ENCODE measurements at regions not wholly inside any gene's neighbourhood (a gene's known extent, or its start where the extent isn't known, plus 50 kb on each side); places are given as distances from the start of the nearest gene placed in this dataset.
"Not testable (repeated sequence)": the region's sequence is repeated elsewhere in the genome, so short reads cannot be mapped to it uniquely, and the experiment has no call there.

DNA sequence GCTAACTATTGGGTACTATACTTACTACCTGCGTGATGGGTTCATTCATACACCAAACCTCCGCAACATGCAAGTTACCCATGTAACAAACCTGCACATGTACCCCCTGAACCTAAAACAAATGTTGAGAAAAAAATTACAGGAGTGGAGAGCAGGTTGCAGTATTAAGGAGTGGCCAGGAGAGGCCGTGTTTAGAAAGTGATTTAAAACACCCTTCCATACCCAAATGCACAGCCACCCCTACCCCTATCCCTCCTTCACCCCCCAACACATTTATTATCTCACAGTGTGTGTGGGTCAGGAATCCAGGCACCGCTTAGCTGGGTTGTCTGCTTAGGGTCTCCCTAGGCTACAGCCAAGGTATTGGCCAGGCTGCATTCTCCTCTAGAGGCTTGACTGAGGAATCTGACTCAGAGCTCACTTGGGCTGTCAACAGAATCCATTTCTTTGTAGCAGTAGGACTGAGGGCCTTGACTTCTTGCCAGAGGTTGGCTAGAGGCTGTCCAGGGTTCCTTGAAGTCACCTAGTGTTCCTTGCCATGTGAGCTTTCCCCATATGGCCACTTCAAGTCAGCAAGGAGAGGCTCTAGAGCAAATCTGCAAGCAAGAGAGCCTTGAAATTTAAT, 115.3 kb upstream of the NBPF8 start:
- H3K4me1 ChIP-seq (ENCODE audit: insufficient read depth); H3K27me3 ChIP-seq; H3K36me3 ChIP-seq; intact Hi-C loops (cut with DNase I); DNase-seq; H3K9me3 ChIP-seq; H3K4me3 ChIP-seq; H3K27ac ChIP-seq: not testable (repeated sequence)
- 69 to 80% (median 80%) methylated on average over 1 to 2 of the region's 4 CpGs for WGBS, 3 donors

DNA sequence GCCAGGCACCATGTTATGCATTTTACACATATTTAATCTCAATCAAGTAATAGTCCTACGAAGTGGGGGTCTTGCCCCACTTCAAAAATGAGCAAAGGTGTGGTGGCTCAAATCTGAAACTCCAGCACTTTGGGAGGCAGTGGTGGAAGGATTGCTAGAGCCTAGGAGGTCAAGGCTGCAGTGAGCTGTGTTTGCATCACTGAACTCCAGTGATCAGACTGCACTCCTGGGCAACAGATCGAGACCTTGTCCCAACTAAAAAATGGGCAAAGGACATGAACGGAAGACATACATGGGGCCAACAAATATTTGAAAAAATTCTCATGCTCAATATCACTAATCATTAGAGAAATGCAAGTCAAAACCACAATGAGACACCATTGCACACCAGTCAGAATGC, 116.3 kb upstream of the NBPF8 start:
- H3K4me3 ChIP-seq; H3K36me3 ChIP-seq; H3K27ac ChIP-seq; H3K9me3 ChIP-seq; DNase-seq; H3K4me1 ChIP-seq (ENCODE audit: insufficient read depth); intact Hi-C loops (cut with DNase I); H3K27me3 ChIP-seq: not testable (repeated sequence)
- no CpG with 5 or more reads among the region's 3 CpGs for WGBS, 3 donors

DNA sequence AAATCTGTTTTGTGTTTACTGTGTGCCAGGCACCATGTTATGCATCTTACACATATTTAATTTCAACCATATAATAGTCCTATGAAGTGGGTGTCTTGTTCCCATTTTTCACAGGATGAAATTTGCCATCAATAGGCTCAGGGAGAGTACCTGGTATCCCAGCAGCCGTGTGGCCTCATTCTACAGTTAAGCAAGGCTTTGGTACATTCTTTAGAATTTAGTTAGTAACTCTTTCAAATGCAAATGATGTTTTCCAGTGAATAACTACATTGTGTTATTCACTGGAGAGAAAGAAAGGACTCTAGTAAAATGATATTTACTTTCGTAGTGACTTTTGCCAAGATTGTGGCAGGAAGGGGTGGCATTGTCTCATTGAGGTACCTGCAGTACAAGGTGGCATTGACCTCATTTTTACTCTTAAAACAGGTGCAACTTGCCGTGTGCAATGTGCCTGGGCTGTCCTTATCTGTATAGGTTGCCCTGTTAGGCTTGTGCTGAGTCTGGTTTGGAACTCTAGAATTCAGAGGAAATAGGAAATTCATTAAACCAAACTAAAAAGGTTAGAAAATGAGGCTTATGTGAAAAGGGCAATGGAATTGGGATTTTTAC, 117.4 kb upstream of the NBPF8 start:
- intact Hi-C loops (cut with DNase I); H3K27ac ChIP-seq; H3K36me3 ChIP-seq; H3K4me1 ChIP-seq (ENCODE audit: insufficient read depth); H3K9me3 ChIP-seq; DNase-seq; H3K4me3 ChIP-seq; H3K27me3 ChIP-seq: not testable (repeated sequence)
- WGBS, 3 donors: no CpG with 5 or more reads among the region's 3 CpGs

DNA sequence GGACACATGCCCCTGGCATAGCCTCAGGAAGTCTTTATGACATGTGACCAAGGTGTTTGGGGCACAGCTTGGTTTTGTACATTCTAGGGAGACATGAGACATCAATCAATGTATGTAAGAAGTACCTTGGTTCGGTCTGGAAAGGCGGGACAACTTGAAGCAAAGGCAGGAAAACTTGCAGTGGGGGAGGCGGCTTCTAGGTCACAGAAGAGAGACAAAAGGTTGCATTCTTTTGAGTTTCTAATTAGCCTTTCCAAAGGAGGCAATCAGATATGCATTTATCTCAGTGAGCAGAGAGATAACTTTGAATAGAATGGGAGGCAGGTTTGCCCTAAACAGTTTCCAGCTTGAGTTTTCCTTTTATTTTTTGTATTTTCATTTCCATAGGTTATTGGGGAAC, 113.8 kb upstream of the SEC22B start:
- H3K9me3 ChIP-seq; H3K4me1 ChIP-seq (ENCODE audit: insufficient read depth); H3K27ac ChIP-seq; H3K27me3 ChIP-seq; H3K4me3 ChIP-seq; DNase-seq; H3K36me3 ChIP-seq; intact Hi-C loops (cut with DNase I): not testable (repeated sequence)
- no CpG with 5 or more reads among the region's 3 CpGs for WGBS, 3 donors

DNA sequence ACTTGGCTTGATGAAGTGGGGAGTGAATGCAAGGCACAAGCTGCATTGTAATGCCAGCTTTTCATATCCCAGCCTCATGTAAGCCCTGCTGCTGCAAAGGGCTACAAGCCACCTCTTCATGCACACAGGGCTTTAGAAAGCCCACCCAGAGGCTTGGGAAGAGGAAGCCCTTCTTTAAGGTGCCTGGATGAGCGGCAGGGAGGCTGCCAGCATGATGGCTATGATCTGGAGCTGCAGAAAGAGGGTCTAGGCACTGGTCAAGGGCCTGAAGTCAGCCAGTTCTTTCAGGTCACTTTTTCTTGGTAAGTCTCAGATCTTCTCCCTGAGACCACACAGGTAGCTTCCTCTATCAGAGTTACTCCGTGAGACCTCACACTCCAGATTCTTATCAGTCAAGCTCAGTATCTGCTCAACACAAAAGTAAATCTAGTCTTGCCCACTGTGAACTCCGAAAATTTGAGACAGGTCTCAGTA, 113.3 kb upstream of the SEC22B start:
- H3K9me3 ChIP-seq; H3K27ac ChIP-seq; H3K4me1 ChIP-seq (ENCODE audit: insufficient read depth); DNase-seq; intact Hi-C loops (cut with DNase I); H3K36me3 ChIP-seq; H3K27me3 ChIP-seq; H3K4me3 ChIP-seq: not testable (repeated sequence)
- WGBS, 3 donors: no CpG with 5 or more reads among the region's 3 CpGs

DNA sequence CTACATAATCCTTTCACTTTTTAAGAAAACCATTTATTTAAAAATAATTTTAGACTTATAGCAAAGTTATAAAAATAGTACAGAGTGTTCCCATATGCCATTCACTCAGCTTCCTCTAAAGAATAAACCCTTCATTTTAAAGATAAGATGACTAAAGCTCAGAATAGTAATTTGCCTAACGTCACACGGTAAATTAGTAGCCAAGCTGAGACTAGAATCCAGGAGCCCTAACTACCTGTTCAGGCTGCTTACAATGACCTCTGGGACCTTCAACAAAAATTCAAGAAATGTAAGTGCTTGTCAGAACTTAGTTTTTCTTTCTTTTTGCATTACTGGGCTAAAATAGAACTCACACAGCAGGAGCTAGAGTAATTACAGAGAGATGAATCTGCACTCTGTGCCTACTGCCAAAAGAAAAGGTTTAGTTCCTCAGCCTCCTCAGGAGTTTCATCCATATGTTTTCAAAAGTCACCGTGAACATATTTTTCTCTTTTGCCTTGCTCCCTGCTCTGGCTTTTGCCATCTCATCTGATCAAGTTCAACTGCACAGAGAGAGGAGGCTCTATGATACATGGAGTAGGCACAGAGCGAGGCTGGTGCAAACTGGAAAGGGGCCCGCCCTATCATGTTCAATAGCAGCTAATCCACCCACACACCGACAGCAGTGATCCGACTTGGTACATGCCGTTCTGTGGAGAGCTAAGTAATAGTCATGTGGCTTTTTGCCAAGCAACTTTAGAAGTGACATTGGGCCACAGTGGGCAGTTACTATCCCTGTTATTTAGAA, 112.7 kb upstream of the SEC22B start:
- H3K27me3 ChIP-seq; DNase-seq; H3K36me3 ChIP-seq; H3K4me3 ChIP-seq; H3K4me1 ChIP-seq (ENCODE audit: insufficient read depth); H3K9me3 ChIP-seq; intact Hi-C loops (cut with DNase I); H3K27ac ChIP-seq: not testable (repeated sequence)
- no CpG with 5 or more reads among the region's 8 CpGs for WGBS, 3 donors

DNA sequence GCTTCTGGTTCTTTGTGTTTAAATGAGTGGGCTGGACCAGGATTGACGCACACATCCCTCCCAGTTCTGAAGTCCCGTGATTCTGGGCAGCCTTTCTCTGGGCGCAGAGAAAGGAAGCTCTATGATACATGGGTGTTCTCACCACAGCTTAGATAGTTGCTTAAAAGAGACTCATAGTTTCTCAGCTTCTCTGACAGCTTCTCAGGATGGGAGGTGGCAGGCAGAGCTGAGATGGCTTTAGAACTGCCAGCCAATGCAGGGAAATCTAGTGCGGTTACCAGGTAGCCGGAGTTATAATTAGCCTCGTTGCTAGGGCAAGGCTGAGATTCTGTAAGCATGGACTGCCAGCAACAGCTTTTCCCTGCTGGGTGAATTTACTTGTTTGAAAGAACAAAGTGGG, 111.8 kb upstream of the SEC22B start:
- DNase-seq; H3K9me3 ChIP-seq; H3K27ac ChIP-seq; H3K27me3 ChIP-seq; H3K36me3 ChIP-seq; H3K4me3 ChIP-seq; intact Hi-C loops (cut with DNase I); H3K4me1 ChIP-seq (ENCODE audit: insufficient read depth): not testable (repeated sequence)
- no CpG with 5 or more reads among the region's 6 CpGs for WGBS, 3 donors

DNA sequence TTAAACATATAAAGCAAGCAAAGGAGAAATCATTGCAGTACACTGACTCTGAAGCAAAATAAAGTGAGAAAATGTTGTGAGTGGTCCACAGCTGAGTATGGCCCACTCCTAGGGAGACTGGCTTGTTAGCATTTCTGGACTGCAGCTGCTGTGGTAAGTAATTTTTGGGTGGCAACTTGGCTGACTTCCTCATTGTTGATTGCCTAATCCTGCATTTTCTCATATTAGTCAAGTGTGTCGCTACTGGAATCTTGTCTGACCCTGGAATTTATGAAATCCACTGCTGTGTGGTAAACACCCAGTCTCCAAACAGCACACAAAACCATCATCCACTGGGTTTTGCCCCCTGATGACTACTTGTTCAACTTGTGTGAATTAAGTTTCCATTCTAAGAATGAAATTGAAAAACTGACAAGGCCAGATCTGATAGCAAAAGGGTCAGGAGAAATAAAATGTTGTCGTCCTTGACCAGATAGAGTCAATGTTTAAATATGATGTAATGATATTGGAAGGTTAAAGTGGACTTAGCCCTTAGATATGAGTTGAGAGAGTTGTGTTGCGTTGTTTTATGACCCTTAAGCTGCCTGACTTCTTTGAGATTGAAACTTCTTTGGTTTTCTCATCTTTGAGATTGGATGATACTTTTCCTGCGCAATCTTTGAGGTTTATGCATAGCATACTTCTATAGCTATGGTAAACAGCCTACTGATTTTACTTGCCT, 106.6 kb upstream of the SEC22B start:
- no CpG with 5 or more reads among the region's 4 CpGs for WGBS, 3 donors
- H3K27me3 ChIP-seq; DNase-seq; H3K4me3 ChIP-seq; H3K27ac ChIP-seq; intact Hi-C loops (cut with DNase I); H3K9me3 ChIP-seq; H3K36me3 ChIP-seq; H3K4me1 ChIP-seq (ENCODE audit: insufficient read depth): not testable (repeated sequence)

DNA sequence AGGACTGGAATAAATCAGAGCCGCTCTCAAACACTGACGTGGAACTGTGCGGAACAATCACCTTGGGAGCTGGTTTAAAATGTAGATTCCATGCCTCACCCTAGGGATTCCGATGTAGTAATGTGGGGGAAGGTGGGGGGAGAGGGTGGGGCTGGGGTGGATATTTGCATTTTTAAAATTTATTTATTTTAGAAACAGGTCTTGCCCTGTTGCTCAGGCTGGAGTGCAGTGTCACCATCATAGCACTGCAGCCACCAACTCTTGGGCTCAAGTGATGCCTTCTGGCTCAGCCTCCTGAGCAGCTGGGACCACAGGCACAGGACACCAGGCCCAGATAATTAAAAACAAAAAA, 101.9 kb upstream of the SEC22B start:
- DNase-seq; H3K27me3 ChIP-seq; H3K36me3 ChIP-seq; intact Hi-C loops (cut with DNase I); H3K4me3 ChIP-seq; H3K9me3 ChIP-seq; H3K4me1 ChIP-seq (ENCODE audit: insufficient read depth); H3K27ac ChIP-seq: not testable (repeated sequence)
- no CpG with 5 or more reads among the region's 4 CpGs for WGBS, 3 donors

DNA sequence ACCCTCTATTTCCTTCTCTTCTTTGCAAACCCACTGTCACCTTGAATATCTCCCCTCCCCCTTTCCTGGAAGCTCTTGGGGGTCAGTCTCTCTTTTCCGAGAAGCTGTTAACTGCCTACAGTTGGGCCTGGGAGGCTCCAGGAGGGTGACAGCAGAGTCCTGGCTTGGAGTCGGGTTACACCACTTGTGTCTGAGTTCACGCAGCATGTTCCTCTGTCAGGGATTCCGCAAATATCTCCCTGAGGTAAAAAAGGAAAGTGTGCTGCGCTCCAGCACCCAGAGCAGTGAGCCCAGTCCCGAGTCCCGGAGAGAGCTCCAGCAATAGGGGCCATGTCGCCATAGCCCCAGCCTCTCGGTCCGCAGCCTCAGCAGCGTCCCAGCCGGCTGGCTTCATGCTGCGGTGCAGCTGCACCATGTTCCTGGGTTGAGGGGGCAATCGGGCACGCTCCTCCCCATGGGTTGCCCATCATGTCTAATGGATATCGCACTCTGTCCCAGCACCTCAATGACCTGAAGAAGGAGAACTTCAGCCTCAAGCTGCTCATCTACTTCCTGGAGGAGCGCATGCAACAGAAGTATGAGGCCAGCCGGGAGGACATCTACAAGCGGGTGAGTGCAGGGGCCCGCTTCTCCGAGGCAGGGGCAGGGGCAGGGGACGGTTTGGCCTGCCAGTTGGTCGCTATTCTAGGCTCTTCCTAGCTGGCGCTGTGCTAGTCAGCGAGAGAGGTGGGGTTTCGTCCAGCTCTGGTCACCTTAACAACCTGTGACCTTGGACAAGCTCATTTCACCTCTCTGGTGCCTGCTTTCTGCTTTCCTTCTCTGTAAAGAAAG, 101.3 kb upstream of the SEC22B start:
- H3K4me3 ChIP-seq; DNase-seq; intact Hi-C loops (cut with DNase I); H3K27ac ChIP-seq; H3K27me3 ChIP-seq; H3K9me3 ChIP-seq; H3K36me3 ChIP-seq; H3K4me1 ChIP-seq (ENCODE audit: insufficient read depth): not testable (repeated sequence)
- WGBS, 3 donors: no CpG with 5 or more reads among the region's 26 CpGs

DNA sequence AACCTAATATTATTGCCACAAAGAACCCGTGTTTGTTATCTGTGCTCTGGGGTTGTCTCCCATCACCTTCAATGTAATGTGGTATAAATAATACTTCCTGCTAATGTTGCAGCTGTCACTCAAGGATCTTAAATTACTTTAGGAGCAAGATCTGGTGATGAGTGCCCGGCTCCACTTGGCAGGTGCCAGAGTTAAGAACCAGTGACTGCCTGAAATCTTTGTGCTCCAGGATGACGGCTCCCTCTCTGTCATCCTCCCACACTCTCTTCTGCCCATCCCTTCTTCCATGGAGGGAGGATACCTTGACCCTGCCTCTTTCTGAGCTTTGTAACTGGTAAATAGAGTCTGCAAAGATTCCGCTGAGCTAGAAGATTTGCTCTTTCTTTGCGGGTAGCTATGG, 100.4 kb upstream of the SEC22B start:
- H3K4me1 ChIP-seq (ENCODE audit: insufficient read depth); H3K4me3 ChIP-seq; H3K9me3 ChIP-seq; H3K27me3 ChIP-seq; DNase-seq; H3K27ac ChIP-seq; intact Hi-C loops (cut with DNase I); H3K36me3 ChIP-seq: not testable (repeated sequence)
- WGBS, 3 donors: no CpG with 5 or more reads among the region's 5 CpGs
